HEK293T (cell line): ENCODE measurements at regions not wholly inside any gene's neighbourhood (a gene's known extent, or its start where the extent isn't known, plus 50 kb on each side); places are given as distances from the start of the nearest gene placed in this dataset.

Experiments
- ARNT ChIP-seq: fragments of 450-650 bp; IDR thresholded peaks from 2 replicates; pipeline ENCODE4 v1.6.1; 2017; ENCODE audit warnings: mild to moderate bottlenecking
- BHLHE40 ChIP-seq: fragments of 450-650 bp; IDR thresholded peaks from 2 replicates; pipeline ENCODE4 v1.6.1; 2016; ENCODE audit warnings: mild to moderate bottlenecking, moderate library complexity, borderline replicate concordance
- ELF4 ChIP-seq: fragments of 450-650 bp; IDR thresholded peaks from 2 replicates; pipeline ENCODE4 v1.6.1; 2017; ENCODE audit warnings: antibody characterized with exemption
- FOXK2 ChIP-seq: fragments of 450-650 bp; IDR thresholded peaks from 2 replicates; pipeline ENCODE4 v1.6.1; 2016; ENCODE audit warnings: mild to moderate bottlenecking
- L3MBTL2 ChIP-seq: fragments of 450-650 bp; conservative IDR thresholded peaks from 2 replicates; pipeline ENCODE4 v1.6.1; 2016; ENCODE audit warnings: mild to moderate bottlenecking
- NFRKB ChIP-seq: fragments of 450-650 bp; IDR thresholded peaks from 2 replicates; pipeline ENCODE4 v1.6.1; 2016; ENCODE audit warnings: mild to moderate bottlenecking, moderate library complexity
- PKNOX1 ChIP-seq: fragments of 450-650 bp; IDR thresholded peaks from 2 replicates; pipeline ENCODE4 v1.6.1; 2016
- SP1 ChIP-seq: fragments of 450-650 bp; IDR thresholded peaks from 2 replicates; pipeline ENCODE4 v1.6.1; 2017
- SUZ12 ChIP-seq: fragments of 450-650 bp; IDR thresholded peaks from 2 replicates; pipeline ENCODE4 v1.6.1; 2016; ENCODE audit warnings: mild to moderate bottlenecking
- ZNF384 ChIP-seq: fragments of 450-650 bp; IDR thresholded peaks from 2 replicates; pipeline ENCODE4 v1.6.1; 2016

- TF ChIP-seq BHLHE40, result no peak
- no peak for TF ChIP-seq FOXK2
- no peak for TF ChIP-seq NFRKB
- TF ChIP-seq ARNT, result no peak
- TF ChIP-seq SUZ12, result no peak
- no peak for TF ChIP-seq ZNF384
- no peak for TF ChIP-seq PKNOX1
- no peak for TF ChIP-seq L3MBTL2
- no peak for TF ChIP-seq SP1
- TF ChIP-seq ELF4, result no peak
Measured at GRCh38 chr21:25506261-25506660, 101.0 kb downstream of the MRPL39 start.
